Mammary epithelial cell (primary cell): ENCODE measurements at regions not wholly inside any gene's neighbourhood (a gene's known extent, or its start where the extent isn't known, plus 50 kb on each side); places are given as distances from the start of the nearest gene placed in this dataset.

ENCODE experiments used
- EZH2 ChIP-seq: IDR thresholded peaks from 2 replicates; pipeline ENCODE4 v1.6.1; 2012; ENCODE audit warnings: low read length, inconsistent platforms, borderline replicate concordance
- TF ChIP-seq, protein P1 (sequence below), 2 donors: IDR thresholded peaks in 1 of 2; conservative IDR thresholded peaks in 1 of 2; 2 replicates each; pipeline ENCODE4 v1.5.1; 2011 to 2012; ENCODE audit warnings: inconsistent platforms in 2 of 2, low read length in 2 of 2, mild to moderate bottlenecking in 2 of 2, control low read depth in 1 of 2, low read depth in 1 of 2; ENCODE audit not compliant: insufficient read depth in 1 of 2; ENCODE audit errors: extremely low read depth in 1 of 2

DNA sequence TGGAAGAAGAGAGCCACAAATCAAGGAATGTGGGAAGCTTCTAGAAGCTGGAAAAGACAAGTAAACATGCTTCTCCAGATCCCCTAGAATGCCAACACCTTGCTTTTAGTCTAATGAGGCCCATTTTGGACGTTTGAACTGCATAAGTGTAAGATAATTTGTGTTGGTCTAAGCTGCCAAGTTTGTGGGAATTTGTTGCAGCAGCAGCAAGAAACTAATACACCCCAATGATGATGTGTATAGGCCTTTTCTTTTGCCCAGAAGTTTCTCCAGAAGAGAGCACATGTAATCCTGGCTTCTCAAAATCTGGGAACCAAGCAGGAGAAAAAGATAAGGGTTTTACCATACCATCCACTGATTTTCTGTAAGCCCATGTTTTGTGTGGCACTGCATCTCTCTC, 96.1 kb upstream of the DPT start:
- TF ChIP-seq, protein P1, sequence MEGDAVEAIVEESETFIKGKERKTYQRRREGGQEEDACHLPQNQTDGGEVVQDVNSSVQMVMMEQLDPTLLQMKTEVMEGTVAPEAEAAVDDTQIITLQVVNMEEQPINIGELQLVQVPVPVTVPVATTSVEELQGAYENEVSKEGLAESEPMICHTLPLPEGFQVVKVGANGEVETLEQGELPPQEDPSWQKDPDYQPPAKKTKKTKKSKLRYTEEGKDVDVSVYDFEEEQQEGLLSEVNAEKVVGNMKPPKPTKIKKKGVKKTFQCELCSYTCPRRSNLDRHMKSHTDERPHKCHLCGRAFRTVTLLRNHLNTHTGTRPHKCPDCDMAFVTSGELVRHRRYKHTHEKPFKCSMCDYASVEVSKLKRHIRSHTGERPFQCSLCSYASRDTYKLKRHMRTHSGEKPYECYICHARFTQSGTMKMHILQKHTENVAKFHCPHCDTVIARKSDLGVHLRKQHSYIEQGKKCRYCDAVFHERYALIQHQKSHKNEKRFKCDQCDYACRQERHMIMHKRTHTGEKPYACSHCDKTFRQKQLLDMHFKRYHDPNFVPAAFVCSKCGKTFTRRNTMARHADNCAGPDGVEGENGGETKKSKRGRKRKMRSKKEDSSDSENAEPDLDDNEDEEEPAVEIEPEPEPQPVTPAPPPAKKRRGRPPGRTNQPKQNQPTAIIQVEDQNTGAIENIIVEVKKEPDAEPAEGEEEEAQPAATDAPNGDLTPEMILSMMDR (conservative IDR thresholded peaks at IDR 0.05 in 1 of 2, IDR thresholded peaks at IDR 0.05 in 1 of 2; ENCODE audit: extremely low read depth in 1 of 2, insufficient read depth in 1 of 2, low read depth in 1 of 2, low read length in 2 of 2): no peak
- TF ChIP-seq EZH2: no peak
